HG03521 (cell line): ENCODE measurements at regions not wholly inside any gene's neighbourhood (a gene's known extent, or its start where the extent isn't known, plus 50 kb on each side); places are given as distances from the start of the nearest gene placed in this dataset.
"Not testable (repeated sequence)": the region's sequence is repeated elsewhere in the genome, so short reads cannot be mapped to it uniquely, and the experiment has no call there.

Experiments used
- ATAC-seq: cut with Tn5 transposase; IDR thresholded peaks from one replicate; pipeline ENCODE4 v1.9.1; 2021; ENCODE audit warnings: mild to moderate bottlenecking, moderate library complexity; ENCODE audit not compliant: unreplicated experiment

DNA sequence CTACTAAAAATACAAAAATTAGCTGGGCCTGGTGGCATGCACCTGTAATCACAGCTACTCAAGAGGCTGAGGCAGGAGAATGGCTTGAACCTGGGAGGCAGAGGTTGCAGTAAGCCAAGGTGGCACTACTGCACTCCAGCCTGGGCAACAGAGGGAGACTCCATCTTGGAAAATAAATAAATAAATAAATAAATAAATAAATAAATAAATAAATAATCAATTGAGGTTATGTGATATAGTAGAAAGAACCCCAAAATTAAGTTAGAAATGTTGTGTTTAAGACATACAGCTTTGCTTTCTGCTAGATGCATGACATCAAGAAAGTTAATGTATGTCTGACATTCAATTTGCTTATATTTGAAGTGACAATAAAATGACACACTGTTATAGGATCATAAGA is 1277.7 kb upstream of the ADGRL2 start:
- not testable (repeated sequence) for ATAC-seq

DNA sequence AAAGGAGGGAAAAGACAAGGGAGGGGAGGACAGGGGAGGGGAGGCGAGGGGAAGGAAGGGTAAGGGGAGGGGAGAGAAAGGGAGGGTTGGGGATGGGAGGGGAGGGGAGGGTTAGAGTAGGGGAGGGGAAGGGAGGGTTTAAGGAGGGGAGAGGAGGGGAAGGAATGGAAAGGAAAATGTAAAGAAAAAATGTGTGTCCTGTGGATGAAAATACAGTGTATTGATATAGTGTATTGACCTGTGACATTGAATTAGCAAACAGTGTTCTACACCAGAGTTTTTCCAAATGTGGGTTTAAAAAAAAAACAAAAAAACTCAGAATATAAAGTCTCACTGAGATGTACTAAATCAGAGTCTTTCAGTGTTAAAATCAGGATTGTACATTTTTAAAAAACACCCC is 1279.8 kb upstream of the ADGRL2 start:
- no peak for ATAC-seq

DNA sequence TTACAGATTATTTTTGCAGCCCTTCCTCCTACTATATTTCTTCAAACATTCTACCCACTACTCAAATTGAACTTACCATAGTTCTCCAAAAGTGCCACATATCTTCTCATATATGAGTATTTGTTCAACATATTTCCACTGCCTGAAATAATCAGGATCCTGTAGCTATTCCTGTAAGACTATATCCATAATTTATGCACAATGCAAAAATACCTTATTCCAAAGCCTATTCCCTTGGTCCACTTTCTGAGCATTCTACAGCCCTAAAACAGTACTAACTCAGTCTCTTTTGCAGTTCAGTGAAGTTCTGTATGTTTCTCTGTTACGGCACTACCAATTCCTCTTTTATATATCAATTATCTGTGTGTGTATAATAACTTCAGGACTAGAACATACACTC is 1283.7 kb upstream of the ADGRL2 start:
- no peak for ATAC-seq

DNA sequence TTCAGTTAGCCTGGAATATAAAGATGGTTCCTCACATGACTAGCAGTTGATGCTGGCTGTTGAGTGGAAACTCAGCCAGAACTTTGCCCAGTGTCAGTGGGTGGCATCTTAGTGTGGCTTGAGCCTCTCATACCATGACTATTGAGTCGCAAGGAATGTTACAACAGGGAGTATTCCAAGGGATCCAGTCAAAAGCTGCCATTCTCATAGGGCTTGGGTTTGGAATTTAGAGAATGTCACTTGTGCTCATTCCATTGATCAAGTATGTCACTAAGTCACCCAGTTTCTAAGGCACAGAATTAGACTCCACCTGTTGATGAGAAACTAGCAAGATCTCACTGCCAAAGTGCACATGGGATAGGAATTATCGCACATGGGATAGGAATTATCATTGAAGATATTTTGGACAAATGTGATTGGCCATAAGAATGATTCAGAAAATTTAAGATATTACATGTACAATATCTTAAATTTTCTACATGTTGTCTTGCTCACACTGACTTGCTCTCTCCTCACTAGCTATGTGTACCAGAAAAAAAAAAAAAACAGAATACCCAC is 1290.7 kb upstream of the ADGRL2 start:
- no peak for ATAC-seq

DNA sequence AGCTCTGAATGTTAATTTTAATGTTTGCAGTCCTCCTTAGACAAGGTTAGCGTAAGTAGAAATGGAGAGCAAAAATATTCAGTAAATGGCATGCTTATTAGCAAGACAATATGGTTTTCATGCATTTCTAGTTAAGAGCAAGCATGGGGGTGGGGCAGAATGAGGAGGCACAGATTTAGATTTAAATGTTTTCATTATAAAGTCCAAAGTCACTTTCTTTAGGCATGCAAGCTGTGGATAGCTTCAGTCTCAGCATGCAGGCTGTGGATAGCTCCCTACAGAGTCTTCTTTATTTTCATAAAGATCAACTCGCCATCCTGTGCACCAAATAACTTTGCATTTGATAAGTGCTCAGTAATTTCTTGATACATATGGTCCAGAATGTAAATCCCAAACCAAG is 1294.5 kb upstream of the ADGRL2 start:
- no peak for ATAC-seq

DNA sequence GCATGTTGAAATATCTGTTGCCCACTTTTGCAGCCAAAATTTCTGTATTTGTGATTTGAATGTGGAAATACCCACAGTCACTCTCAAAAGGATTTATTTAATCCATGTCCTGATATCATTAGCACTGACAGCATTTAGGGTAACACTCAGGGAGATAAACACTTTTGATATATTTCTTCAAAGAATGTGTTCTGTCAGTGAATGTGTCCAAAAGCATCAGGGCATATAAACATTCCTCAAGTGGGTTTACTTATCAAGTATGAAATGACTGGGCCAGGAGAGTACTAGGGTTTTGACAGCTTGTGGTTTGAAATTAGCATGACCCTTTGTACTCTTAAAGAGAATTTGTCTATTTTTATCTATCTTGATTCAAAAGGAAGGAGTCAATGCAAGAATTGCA is 1302.1 kb upstream of the ADGRL2 start:
- no peak for ATAC-seq

DNA sequence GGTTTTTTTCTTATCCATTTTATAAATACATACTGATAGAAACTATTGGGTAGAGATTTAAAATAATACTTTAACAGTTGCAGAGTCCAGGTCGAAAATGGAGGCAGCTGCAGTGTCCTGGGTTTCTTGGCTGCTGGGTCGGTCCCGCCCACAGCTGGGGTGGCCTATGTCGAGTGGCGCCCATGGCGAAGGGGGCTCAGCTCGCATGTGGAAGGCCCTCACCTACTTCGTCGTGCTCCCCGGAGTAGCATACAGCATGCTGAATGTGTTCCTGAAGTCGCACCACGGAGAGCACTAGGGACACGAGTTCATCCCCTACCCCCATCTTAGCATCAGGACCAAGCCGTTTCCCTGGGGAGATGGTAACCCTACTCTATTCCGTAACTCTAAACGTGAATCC is 1304.9 kb upstream of the ADGRL2 start:
- ATAC-seq = no peak

DNA sequence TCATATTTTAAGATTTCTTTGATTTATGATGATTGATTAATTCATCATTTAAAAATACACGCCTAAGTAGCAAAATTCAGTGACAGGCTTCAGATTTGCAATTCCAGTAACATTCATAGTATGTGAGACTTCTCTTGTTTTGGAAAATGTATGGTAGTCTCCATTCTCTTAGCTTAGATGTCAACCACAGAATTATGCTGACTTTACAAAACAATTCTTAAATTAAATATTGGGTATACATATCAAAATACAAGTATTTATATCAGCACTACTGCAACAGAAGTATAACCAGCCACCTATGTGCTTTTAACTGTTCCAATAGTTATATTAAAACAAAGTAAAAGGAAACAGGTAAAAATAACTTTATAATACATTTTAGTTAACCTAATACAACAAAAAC is 1328.6 kb upstream of the ADGRL2 start:
- no peak for ATAC-seq

DNA sequence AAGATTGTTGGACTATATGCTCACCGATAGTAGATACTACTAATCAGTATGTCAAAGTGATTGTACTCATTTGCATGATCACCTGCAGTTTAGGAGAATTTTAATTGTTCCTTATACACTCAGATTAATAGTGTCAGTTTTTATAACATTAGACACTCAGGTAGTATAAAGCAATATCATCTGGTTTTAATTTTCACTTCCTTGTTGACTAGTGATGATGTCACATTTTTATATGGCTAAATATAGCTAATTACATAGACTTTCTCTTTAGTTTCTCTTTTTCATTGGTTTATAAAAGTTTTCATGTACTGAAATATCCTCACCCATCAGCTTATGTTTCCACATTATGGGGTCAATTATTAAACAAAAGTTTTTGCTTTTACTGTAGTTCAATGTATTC is 1332.4 kb upstream of the ADGRL2 start:
- ATAC-seq = no peak

DNA sequence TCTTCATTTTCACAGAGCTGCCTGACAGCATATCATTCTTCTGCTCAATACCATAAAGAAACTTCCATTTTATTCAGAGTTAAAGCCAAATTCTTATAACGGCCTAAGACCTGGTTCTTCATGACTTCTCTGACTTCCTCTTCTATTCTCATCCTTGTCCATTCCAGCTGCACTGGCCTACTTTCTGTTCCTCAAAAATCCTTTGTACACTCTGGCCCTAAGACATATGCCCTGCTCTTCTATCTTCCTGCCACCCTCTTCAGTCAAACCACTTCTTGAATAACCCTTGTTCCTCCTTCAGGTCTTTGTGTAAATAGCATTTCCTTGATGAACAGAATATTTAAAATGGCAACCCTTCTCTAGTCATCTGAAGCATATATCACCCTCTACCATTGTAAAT is 1338.7 kb upstream of the ADGRL2 start:
- no peak for ATAC-seq

DNA sequence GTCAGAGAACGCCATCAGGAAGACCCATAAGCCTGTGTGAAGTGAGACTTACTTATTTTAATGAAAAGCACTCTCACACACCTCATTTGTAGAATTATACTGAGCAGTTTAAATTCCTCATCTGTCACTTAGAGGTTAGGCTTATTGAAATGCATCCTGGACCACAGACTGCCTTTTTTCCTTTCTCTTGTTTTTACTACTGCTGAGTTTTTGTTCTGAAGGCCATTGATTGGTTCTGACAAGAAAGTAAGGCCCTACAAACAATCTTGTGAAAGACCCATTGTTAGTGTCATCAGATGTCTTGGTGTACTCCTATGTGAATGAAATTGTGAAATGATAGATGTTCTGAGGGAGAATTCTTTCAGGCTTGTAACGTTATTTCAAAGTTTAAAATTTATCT is 1343.3 kb upstream of the ADGRL2 start:
- ATAC-seq = no peak

DNA sequence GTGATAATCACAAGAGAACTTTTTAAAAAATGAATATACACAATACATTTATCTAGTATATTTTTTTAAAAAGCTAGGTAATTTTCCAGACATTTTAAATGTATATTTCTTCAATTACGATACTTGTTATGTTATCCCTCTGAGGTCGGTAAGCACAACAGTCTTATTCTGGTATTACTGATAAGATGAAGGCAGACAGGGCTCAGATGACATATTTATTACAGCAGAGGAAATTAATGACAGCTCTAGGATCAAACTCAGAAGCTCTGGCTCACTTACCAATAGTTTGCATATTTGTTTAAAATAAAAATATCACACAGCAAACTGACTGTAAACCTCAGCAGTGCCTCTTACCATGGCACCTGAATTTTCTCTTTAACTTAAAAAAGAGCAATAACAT is 1347.0 kb upstream of the ADGRL2 start:
- ATAC-seq = no peak

DNA sequence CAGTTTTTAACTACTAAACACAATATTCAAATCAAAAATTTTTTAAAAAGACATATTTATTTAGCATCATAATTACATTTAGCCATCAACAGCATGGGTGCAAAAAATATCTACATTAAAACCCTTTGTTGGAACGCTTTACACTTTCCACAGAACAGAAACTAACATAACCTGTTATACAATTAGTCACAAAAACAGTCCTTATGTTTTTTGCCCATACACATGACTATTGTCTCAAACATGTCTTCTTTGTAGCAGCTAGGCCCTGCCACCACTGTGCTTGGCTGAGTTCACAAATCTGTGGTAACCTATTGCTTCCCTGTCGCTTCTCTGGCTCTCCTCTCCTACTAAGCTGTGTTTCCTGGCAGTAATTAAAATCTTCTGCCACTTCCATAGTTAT is 1350.0 kb upstream of the ADGRL2 start:
- ATAC-seq = no peak

DNA sequence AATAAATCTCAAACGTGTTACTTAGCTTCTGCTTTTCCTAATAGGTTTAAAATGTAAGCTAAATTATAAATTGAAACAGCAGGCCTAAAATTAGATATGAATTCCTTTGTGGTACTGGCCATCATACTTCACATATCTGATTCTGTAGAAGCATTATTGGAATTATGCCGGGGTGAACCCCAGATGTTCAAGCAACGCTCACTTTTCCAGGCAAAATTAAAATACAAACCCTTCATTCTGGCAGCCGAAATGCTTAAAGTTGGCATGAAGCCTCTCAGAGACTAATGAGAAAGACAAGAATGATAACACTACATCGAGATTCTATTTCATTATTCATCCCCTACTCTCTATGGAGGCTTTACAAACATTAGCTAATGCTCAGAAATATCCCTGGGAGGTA is 1352.7 kb upstream of the ADGRL2 start:
- no peak for ATAC-seq

DNA sequence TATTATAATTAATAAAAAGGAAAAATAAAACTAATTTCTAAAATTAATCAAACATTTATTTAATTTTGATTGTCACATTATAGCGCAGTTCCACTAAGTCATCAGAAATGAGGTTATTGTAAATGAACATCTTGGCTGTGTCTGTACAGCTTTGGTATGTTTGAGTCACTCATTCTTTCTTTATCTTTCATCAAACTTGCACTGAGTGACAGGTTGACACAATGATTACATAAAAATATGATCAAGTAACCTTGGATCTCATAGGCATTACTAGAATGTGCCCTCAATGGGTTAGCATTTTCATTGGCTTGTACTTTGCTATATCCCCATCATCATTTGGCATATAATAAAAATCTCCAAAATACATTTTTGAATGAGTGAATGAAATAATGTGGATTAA is 1353.2 kb upstream of the ADGRL2 start:
- no peak for ATAC-seq

DNA sequence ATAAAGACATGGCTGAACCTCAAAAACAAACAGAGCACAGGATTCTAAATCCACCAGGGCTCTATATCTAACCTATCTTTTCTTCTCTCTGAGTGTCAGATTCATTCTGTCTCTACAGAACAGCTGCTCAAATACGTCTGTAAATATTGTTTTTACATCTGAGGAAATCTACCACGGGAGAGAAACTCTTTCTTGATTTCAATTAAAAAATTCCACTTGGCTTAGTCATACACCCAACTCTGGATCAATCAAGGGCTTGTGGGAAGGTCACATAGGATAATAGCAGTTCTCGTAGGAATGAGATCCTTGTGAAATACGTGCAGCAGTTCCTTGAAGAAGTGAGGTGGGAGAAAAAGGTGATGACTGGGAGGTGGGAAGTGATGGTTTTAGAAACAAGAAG is 1355.7 kb upstream of the ADGRL2 start:
- no peak for ATAC-seq

DNA sequence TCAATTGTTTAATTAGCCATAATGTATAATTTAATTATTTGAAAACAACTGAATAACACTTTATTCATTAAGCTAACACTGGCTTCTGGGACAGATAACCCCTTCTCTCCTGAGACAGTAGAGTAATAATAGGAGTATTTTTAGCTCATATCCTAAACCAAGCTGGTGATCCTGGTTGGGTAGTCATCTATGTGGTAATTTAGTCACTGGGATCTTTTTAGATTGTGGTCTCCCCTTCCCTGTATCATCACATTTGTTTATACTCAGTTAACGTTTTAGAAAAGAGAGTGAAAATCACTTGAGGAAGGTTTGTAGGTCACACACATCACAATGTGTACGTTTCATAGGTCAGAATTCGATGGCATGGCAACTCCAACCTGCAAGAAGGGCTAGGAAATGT is 1356.6 kb upstream of the ADGRL2 start:
- ATAC-seq = no peak

DNA sequence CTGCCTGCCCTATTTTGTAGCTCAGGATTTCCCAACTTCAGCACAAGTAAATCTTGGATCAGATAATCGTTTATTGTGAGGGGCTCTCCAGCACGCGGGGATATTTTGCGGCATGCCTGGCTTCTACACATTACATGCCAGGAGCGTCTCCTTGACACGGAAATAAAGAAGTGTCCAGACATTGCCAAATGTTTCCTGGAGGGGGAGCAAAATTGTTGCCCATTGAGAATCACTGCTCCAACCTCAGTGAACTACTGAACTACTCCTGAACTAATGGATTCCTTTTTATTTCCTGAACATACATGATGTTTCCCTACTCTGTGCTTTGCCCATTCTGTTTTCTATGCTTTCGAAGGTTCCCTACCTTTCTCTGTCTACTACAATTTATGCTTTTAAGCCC is 1359.1 kb upstream of the ADGRL2 start:
- ATAC-seq = no peak

DNA sequence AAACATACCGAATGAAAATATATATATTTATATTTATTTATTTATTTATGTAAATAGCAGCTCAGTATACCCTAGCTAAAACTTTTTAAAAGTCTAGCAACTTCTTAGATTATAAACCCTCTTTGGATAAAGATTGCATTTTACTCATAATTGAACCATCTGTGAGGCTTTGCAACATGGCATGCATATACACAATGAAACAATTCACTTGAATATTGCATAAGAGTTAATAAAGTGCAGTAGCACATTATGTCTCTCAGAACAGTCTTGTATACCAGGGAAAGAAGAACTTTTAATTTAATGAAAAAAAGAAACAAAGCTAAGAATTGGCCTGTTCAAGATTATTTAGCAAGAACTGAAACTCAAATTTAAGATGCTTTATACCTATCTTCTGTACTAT is 1363.9 kb upstream of the ADGRL2 start:
- no peak for ATAC-seq

DNA sequence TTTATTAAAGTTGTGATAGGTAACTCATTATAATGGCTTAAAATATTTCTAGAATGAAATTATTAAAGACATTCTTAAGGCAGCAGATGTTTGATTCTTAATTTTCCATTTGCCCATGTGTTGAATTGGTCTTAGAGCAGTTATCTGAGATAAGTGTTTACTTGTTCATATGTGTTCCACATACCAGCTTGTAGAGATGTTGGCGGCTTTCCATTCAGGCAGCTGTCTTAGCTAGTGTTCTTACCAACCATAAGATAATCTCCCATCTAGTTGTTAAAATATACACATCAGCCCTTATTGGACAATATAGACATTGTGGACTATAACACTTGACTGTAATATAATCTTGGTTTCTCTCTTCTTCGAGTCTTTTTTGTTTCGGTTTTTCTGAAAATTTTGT is 1372.9 kb upstream of the ADGRL2 start:
- no peak for ATAC-seq

DNA sequence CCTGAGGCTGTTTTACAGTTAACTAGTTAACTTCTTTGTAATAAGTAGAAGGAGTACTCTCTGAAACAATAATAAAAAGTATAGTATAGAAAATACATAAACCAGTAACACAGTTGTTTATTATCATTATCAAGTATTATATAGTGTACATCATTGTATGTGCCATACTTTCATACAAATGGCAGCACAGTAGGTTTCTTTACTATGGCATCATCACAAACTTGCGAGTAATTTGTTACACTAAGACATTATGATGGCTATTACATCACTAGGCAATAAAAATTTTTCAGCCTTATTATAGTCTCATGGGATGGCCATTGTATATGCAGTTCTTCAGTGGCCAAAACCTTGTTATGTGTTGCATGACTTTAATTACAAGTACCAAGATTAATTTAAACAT is 1376.5 kb upstream of the ADGRL2 start:
- no peak for ATAC-seq

DNA sequence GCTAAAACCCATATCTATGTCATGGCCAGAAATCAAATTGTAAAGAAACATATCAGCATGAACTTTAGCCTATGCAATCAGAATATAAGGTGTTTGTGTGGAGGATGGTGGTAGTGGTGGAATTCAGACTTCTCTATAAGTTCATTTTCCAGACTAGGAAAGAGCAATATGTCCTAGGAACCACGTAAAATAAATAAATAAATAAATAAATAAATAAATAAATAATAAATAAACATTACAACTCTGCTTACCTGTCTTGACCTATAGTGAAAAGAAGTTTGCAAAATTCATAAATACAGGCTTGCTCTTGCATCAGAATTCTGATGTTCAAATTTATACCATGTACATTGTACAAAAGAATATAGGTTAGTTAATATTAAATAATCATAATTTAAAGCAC is 1382.6 kb upstream of the ADGRL2 start:
- no peak for ATAC-seq

DNA sequence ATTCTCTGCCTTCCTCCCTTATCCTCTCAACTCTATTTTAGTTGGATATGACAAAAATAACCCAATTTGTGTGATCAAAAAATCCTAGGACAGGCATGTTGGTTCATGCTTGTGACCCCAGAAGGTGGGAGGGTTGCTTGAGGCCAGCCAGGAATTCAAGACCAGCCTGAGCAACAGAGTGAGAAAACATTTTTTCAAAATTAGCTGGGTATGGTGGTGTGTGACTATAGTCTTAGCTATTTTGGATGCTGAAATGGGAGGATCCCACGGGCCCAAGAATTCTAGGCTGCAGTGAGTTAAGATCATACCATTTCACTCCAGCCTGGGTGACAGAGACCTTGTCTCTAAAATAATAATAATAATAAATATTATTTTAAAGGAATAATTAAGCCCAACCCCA is 1383.1 kb upstream of the ADGRL2 start:
- no peak for ATAC-seq

DNA sequence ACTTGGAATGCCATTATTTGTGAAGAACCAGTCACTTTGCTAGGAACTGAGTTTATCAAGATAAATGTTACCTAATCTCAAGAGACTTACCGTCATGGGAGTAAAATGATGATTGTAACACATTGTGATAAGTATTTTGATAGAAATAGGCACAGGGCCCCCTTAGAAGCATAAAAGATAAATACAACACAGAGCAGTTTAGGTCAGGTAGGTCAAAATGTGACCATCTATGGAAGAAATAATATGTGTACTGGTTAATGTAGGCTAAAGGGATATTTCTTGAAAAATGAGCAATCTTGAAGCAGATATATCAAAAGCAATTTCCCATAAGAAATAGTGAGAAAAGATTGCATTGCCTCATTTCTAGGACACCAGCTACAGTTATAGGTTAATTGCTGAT is 1386.8 kb upstream of the ADGRL2 start:
- ATAC-seq = no peak
